ENCODE measurements at regions not wholly inside any gene's neighbourhood (a gene's known extent, or its start where the extent isn't known, plus 50 kb on each side); places are given as distances from the start of the nearest gene placed in this dataset.
"Not testable (repeated sequence)": the region's sequence is repeated elsewhere in the genome, so short reads cannot be mapped to it uniquely, and the experiment has no call there.

DNA sequence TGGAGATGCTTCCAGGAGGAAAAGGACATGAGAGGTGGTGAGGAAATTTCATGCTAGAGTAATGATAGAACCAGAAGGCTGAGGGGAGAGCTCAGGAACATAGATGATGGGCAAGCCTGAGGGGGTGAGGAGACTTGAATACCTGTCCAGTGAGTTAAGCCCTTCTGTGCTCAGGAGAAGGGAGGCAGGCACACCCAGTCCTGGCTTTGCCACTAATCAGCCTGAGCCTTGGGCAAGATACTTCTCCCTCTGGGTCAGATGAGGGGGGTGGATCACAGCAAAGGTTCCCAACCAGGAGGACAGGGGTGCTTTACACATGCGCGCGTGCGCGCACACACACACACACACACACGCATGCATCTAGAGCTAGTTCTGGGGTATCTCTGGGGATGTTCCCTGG, 60.5 kb upstream of the KCNK12 start:
- H3K27me3 Mint-ChIP-seq = no peaks in the 10 kb centered on the region

DNA sequence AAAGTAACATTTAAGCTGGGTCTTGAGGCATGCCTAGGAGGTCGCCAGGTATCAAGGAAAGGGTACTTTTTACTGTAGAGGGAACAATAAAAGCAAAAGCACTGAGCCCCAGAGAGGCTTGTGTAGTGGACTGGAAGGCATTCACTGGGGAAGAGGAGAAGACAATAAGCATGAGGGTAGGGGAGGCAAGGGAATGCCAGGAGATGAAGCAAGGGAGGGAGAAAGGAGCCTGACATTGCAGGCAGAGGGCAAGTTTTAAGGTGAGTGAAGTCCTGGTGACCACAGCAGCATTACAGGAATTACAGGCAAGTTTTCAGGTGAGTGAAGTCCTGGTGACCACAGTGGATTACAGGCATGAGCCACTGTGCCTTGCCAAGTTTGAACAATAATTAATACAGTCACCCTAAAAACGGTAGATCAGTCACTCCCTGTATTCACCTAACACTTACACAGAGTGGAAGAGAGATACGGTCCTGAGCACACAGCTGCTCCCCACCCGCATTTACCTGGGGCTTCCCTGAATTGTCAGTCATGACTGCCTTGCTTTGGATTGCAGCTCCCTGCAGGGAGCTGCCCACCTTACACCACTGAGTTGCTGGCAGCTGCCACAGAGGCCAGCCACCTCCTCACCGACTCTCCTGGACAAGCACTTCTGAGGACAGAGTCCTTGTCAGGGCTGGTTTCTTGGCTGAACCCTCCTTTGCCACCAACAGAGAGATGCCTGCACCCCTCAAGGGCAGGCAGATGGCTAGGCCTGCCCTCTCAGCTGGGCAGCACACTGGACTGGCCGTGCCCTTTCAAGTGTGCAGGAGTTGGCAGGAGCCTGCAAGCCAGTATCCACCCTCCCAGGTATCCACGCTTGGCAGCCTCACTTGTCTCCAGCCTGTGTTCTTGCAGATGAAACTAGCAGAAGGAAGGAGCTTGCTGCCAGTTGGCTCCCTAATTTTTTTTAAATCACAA, 59.0 kb upstream of the KCNK12 start:
- Mint-ChIP-seq H3K4me1 (ENCODE audit: low read depth) (no peaks in the 10 kb centered on the region), H3K27ac (no peak overlapping the region), H3K36me3 (ENCODE audit: insufficient read depth) (no peaks in the 10 kb centered on the region), H3K4me3 (ENCODE audit: low read depth) (no peak overlapping the region), H3K9me3 (ENCODE audit: low read depth) (no peaks in the 10 kb centered on the region), H3K27me3 (no peaks in the 10 kb centered on the region)
- DNase-seq (ENCODE audit: low spot score, unreplicated experiment) = no peak
- TF ChIP-seq, protein P1, sequence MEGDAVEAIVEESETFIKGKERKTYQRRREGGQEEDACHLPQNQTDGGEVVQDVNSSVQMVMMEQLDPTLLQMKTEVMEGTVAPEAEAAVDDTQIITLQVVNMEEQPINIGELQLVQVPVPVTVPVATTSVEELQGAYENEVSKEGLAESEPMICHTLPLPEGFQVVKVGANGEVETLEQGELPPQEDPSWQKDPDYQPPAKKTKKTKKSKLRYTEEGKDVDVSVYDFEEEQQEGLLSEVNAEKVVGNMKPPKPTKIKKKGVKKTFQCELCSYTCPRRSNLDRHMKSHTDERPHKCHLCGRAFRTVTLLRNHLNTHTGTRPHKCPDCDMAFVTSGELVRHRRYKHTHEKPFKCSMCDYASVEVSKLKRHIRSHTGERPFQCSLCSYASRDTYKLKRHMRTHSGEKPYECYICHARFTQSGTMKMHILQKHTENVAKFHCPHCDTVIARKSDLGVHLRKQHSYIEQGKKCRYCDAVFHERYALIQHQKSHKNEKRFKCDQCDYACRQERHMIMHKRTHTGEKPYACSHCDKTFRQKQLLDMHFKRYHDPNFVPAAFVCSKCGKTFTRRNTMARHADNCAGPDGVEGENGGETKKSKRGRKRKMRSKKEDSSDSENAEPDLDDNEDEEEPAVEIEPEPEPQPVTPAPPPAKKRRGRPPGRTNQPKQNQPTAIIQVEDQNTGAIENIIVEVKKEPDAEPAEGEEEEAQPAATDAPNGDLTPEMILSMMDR (IDR thresholded peaks at IDR 0.05; ENCODE audit: unreplicated experiment) = no peak

More for the DNA sequence above, 60.5 kb upstream of the KCNK12 start:
- H3K4me1 Mint-ChIP-seq (ENCODE audit: low read depth) = no peaks in the 10 kb centered on the region
- H3K4me3 Mint-ChIP-seq (ENCODE audit: low read depth) = no peak overlapping the region
- H3K9me3 Mint-ChIP-seq (ENCODE audit: low read depth) = no peaks in the 10 kb centered on the region
- DNase-seq (ENCODE audit: low spot score, unreplicated experiment) = no peak
- no peaks in the 10 kb centered on the region for H3K36me3 Mint-ChIP-seq (ENCODE audit: insufficient read depth)
- no peak overlapping the region for H3K27ac Mint-ChIP-seq
- TF ChIP-seq, protein P1 (IDR thresholded peaks at IDR 0.05; ENCODE audit: unreplicated experiment) = no peak

DNA sequence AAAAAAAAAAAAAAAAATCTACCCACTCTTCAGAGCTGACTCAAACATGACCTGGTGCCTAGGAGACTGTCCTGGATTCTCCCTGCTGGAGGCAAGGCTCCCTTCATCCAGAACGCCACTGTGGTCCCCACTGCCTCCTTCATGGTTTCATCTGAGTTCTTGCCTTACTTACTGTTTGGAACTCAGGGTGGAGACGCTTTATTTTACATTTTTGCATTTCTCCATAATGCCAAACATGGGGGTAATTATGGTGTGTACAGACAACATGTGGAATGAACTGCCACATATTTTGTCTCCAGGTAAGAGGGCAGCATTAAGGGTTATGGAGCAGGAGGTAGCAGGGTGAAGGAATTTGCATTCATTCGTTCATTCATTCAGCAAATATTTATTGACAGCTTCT, 58.1 kb upstream of the KCNK12 start:
- no peak for DNase-seq (ENCODE audit: low spot score, unreplicated experiment)

DNA sequence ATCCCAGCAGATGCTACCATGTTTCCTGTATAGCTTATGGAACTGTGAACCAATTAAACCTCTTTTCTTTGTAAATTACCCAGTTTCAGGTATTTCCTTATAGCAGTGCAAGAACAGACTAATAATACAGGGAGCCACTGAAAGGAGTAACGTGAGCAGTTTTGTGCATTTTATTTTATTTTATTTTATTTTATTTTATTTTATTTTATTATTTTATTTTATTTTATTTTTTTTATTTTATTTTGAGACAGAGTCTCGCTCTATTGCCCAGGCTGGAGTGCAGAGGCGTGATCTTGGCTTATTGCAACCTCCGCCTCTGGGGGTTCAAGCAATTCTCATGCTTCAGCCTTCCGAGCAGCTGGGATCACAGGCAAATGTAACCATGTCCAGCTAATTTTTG, 55.9 kb upstream of the KCNK12 start:
- no peaks in the 10 kb centered on the region for H3K4me1 Mint-ChIP-seq (ENCODE audit: low read depth)
- H3K27ac Mint-ChIP-seq = no peak overlapping the region
- no peak overlapping the region for H3K4me3 Mint-ChIP-seq (ENCODE audit: low read depth)
- H3K9me3 Mint-ChIP-seq (ENCODE audit: low read depth) = no peaks in the 10 kb centered on the region
- H3K36me3 Mint-ChIP-seq (ENCODE audit: insufficient read depth) = no peaks in the 10 kb centered on the region
- no peaks in the 10 kb centered on the region for H3K27me3 Mint-ChIP-seq
- DNase-seq (ENCODE audit: low spot score, unreplicated experiment) = no peak
- TF ChIP-seq, protein P1 (IDR thresholded peaks at IDR 0.05; ENCODE audit: unreplicated experiment) = no peak

More for the DNA sequence above, 58.1 kb upstream of the KCNK12 start:
- Mint-ChIP-seq H3K9me3 (ENCODE audit: low read depth) (no peaks in the 10 kb centered on the region), H3K4me1 (ENCODE audit: low read depth) (no peaks in the 10 kb centered on the region), H3K36me3 (ENCODE audit: insufficient read depth) (no peaks in the 10 kb centered on the region), H3K27me3 (no peaks in the 10 kb centered on the region), H3K4me3 (ENCODE audit: low read depth) (no peak overlapping the region), H3K27ac (no peak overlapping the region)
- TF ChIP-seq, protein P1 (IDR thresholded peaks at IDR 0.05; ENCODE audit: unreplicated experiment) = no peak

DNA sequence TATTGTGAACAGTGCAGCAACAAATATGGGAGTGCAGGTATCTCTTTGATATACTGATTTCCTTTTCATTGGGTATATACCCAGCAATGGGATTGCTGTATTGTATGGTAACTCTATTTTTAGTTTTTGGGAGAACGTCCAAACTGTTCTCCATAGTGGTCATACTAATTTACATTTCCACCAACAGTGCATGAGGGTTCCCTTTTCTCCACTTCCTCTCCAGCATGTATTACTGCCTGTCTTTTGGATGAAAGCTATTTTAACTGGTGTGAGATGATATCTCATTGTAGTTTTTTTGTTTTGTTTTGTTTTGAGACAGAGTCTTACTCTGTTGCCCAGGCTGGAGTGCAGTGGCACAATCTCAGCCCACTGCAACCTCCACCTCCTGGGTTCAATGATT, 52.4 kb upstream of the KCNK12 start:
- H3K27ac Mint-ChIP-seq; H3K9me3 Mint-ChIP-seq (ENCODE audit: low read depth); DNase-seq (ENCODE audit: low spot score, unreplicated experiment); H3K4me1 Mint-ChIP-seq (ENCODE audit: low read depth); H3K36me3 Mint-ChIP-seq (ENCODE audit: insufficient read depth); H3K4me3 Mint-ChIP-seq (ENCODE audit: low read depth); H3K27me3 Mint-ChIP-seq: not testable (repeated sequence)
